ENCODE measurements at regions not wholly inside any gene's neighbourhood (a gene's known extent, or its start where the extent isn't known, plus 50 kb on each side); places are given as distances from the start of the nearest gene placed in this dataset.

GRCh38 chr12:85413266-85413665, 133.2 kb downstream of the ALX1 start:
- Histone ChIP-seq H3K36me3 (ENCODE audit: low read depth) (no peaks in the 10 kb centered on the region), H3K4me3 (no peak overlapping the region), H3K27me3 (replicated peaks; ENCODE audit: insufficient read depth) (peaks cover 15% of the 10 kb centered on the region; the same call in 1 of the 2 replicates), H4K20me1 (ENCODE audit: insufficient read depth) (no peaks in the 10 kb centered on the region), H3K4me1 (ENCODE audit: insufficient read depth) (no peaks in the 10 kb centered on the region), H3K27ac (no peak overlapping the region), H3K4me2 (ENCODE audit: unreplicated experiment) (no peak overlapping the region), H3K9me3 (ENCODE audit: low read depth) (no peaks in the 10 kb centered on the region), H3K9me2 (ENCODE audit: insufficient read depth) (no peaks in the 10 kb centered on the region), H3K9ac (no peak overlapping the region), H3K79me2 (ENCODE audit: insufficient read depth) (no peaks in the 10 kb centered on the region), H3F3A (ENCODE audit: insufficient read depth) (no peaks in the 10 kb centered on the region), H2AFZ (no peak overlapping the region)
- in situ Hi-C loops (cut with MboI), result no loop called here
- peak; percentile 21 for DNase-seq
- TF ChIP-seq EZH2phosphoT487 (IDR thresholded peaks at IDR 0.05; ENCODE audit: insufficient read depth, low read depth) (no peak), EZH2 (IDR thresholded peaks at IDR 0.05; ENCODE audit: insufficient read depth, poor library complexity, severe bottlenecking) (no peak)
- WGBS, 2 experiments (ENCODE audit: low coverage in 1 of 2, low lambda C conversion rate in 2 of 2, missing lambda C conversion rate in 2 of 2), result 21 to 31% methylated on average over 2 of the region's 2 CpGs

DNA sequence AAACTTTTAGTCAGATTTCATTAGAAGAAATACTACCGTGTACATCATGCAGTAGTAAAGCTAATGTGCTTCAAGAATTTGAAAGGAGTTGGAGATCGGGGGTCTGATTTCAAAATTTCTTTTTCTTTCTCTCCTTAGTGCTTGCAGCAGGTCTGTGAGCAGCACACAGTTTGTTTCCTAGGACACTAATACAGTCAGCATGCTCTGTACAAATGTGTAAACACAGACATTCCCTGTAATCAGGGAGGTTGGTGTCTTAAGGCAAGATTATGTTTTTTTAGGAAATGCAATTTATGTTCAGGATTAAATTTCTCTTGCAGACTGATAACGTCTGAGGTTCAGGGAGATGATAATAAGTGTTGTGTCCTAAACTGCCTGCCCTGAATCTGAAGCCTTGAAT, 142.7 kb downstream of the ALX1 start:
- H3K4me2 ChIP-seq (ENCODE audit: unreplicated experiment), result no peak overlapping the region
- no peak overlapping the region for H2AFZ ChIP-seq
- H3K27me3 ChIP-seq (replicated peaks; ENCODE audit: insufficient read depth), result peaks cover 44% of the 10 kb centered on the region
- H3K9ac ChIP-seq, result no peak overlapping the region
- DNase-seq, result no peak
- WGBS, 2 experiments (ENCODE audit: low coverage in 1 of 2, low lambda C conversion rate in 2 of 2, missing lambda C conversion rate in 2 of 2), result 31 to 32% methylated on average over 3 of the region's 3 CpGs
- H3F3A ChIP-seq (ENCODE audit: insufficient read depth), result no peaks in the 10 kb centered on the region
- no peak overlapping the region for H3K27ac ChIP-seq
- no peaks in the 10 kb centered on the region for H4K20me1 ChIP-seq (ENCODE audit: insufficient read depth)
- TF ChIP-seq EZH2 (IDR thresholded peaks at IDR 0.05; ENCODE audit: insufficient read depth, poor library complexity, severe bottlenecking) (no peak), EZH2phosphoT487 (IDR thresholded peaks at IDR 0.05; ENCODE audit: insufficient read depth, low read depth) (no peak)
- H3K4me3 ChIP-seq, result no peak overlapping the region
- no peaks in the 10 kb centered on the region for H3K9me2 ChIP-seq (ENCODE audit: insufficient read depth)
- no peaks in the 10 kb centered on the region for H3K79me2 ChIP-seq (ENCODE audit: insufficient read depth)
- in situ Hi-C loops (cut with MboI), result no loop called here
- H3K4me1 ChIP-seq (ENCODE audit: insufficient read depth), result no peaks in the 10 kb centered on the region
- H3K36me3 ChIP-seq (ENCODE audit: low read depth), result no peaks in the 10 kb centered on the region
- H3K9me3 ChIP-seq (ENCODE audit: low read depth), result no peaks in the 10 kb centered on the region

DNA sequence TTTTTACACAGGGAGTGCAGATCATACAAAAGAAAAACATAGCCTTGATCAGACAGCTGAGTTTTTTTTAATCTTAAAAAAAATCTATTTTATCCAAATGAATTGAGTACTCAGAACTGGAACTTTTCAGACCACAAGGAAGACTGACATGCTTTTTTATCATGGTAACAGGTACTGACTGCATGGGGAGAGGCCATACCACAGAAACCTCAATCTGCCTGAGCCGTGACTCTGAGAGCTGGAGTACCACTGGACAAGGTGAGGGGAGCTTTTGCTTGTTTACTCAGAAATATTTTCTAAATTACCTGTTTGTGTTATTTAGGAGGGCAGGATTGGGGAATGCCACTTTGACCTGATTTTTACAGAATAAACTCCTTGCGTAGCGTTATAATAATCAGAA, 143.9 kb downstream of the ALX1 start:
- Histone ChIP-seq H3F3A (ENCODE audit: insufficient read depth) (no peaks in the 10 kb centered on the region), H3K4me1 (ENCODE audit: insufficient read depth) (no peaks in the 10 kb centered on the region), H3K4me3 (no peak overlapping the region), H3K9ac (no peak overlapping the region), H3K9me2 (ENCODE audit: insufficient read depth) (no peaks in the 10 kb centered on the region), H3K9me3 (ENCODE audit: low read depth) (no peaks in the 10 kb centered on the region), H4K20me1 (ENCODE audit: insufficient read depth) (no peaks in the 10 kb centered on the region), H3K79me2 (ENCODE audit: insufficient read depth) (no peaks in the 10 kb centered on the region), H3K4me2 (ENCODE audit: unreplicated experiment) (no peak overlapping the region), H3K36me3 (ENCODE audit: low read depth) (no peaks in the 10 kb centered on the region), H3K27me3 (replicated peaks; ENCODE audit: insufficient read depth) (peaks cover 44% of the 10 kb centered on the region), H3K27ac (no peak overlapping the region), H2AFZ (no peak overlapping the region)
- in situ Hi-C loops (cut with MboI), result no loop called here
- DNase-seq, result no peak
- TF ChIP-seq EZH2 (IDR thresholded peaks at IDR 0.05; ENCODE audit: insufficient read depth, poor library complexity, severe bottlenecking) (no peak), EZH2phosphoT487 (IDR thresholded peaks at IDR 0.05; ENCODE audit: insufficient read depth, low read depth) (no peak)
- WGBS, 2 experiments (ENCODE audit: low coverage in 1 of 2, low lambda C conversion rate in 2 of 2, missing lambda C conversion rate in 2 of 2), result 73 to 81% methylated on average over 3 of the region's 3 CpGs

DNA sequence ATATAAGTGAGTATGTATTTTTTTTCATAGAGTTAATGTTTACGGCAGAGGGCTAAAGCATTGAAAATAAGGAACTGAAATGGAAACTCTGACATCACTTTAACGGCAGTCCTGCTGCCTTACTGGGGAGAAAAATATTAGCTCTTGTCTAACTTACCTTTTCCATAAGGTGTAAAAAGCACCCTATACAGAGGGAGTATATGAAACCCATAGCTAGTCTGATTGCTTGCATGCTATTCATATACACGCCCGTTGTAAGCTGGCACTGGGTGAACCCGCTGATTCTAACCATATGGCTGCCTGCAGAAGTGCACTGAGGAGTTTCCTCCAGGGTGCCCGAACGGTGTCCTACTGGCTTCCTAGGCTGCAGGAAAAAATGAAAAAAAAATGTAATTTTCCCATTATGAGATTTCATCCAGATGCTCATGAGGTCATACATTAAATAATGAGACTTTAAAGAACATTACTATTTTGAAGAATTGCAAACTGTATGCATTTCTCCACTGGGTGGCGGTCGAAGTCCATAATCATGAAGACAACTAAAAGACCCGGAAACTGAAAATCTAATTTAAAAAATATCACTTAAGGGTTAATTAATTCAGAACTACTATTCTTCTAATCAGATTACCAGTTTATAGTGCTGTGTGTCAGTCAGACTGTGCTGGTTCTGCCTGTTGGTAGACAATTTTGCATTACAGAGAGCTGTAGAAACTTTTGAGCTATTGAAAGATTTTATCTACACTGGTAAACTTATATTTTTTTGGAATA, 144.7 kb downstream of the ALX1 start:
- in situ Hi-C loops (cut with MboI), result no loop called here
- H3K9me2 ChIP-seq (ENCODE audit: insufficient read depth), result no peaks in the 10 kb centered on the region
- H3K79me2 ChIP-seq (ENCODE audit: insufficient read depth), result no peaks in the 10 kb centered on the region
- no peaks in the 10 kb centered on the region for H3K9me3 ChIP-seq (ENCODE audit: low read depth)
- no peak overlapping the region for H2AFZ ChIP-seq
- H4K20me1 ChIP-seq (ENCODE audit: insufficient read depth), result no peaks in the 10 kb centered on the region
- H3K4me1 ChIP-seq (ENCODE audit: insufficient read depth), result no peaks in the 10 kb centered on the region
- no peak overlapping the region for H3K27ac ChIP-seq
- no peaks in the 10 kb centered on the region for H3K36me3 ChIP-seq (ENCODE audit: low read depth)
- H3K9ac ChIP-seq, result no peak overlapping the region
- TF ChIP-seq EZH2 (IDR thresholded peaks at IDR 0.05; ENCODE audit: insufficient read depth, poor library complexity, severe bottlenecking), result no peak
- TF ChIP-seq EZH2phosphoT487 (IDR thresholded peaks at IDR 0.05; ENCODE audit: insufficient read depth, low read depth), result no peak
- peaks cover 44% of the 10 kb centered on the region for H3K27me3 ChIP-seq (replicated peaks; ENCODE audit: insufficient read depth)
- H3F3A ChIP-seq (ENCODE audit: insufficient read depth), result no peaks in the 10 kb centered on the region
- no peak overlapping the region for H3K4me2 ChIP-seq (ENCODE audit: unreplicated experiment)
- 11 to 12% methylated on average over 10 of the region's 10 CpGs for WGBS, 2 experiments (ENCODE audit: low coverage in 1 of 2, low lambda C conversion rate in 2 of 2, missing lambda C conversion rate in 2 of 2)
- peak; percentile 64 for DNase-seq
- H3K4me3 ChIP-seq, result no peak overlapping the region

- no peak overlapping the region for H3K4me3 ChIP-seq
- in situ Hi-C loops (cut with MboI), result no loop called here
Observed at GRCh38 chr12:85425349-85425612, 145.3 kb downstream of the ALX1 start.

More at GRCh38 chr12:85425349-85425612, 145.3 kb downstream of the ALX1 start:
- no peaks in the 10 kb centered on the region for H3K4me1 ChIP-seq (ENCODE audit: insufficient read depth)
- no peaks in the 10 kb centered on the region for H3K9me2 ChIP-seq (ENCODE audit: insufficient read depth)
- no peak overlapping the region for H2AFZ ChIP-seq
- no peak overlapping the region for H3K27ac ChIP-seq
- no peaks in the 10 kb centered on the region for H4K20me1 ChIP-seq (ENCODE audit: insufficient read depth)
- H3K79me2 ChIP-seq (ENCODE audit: insufficient read depth), result no peaks in the 10 kb centered on the region
- H3F3A ChIP-seq (ENCODE audit: insufficient read depth), result no peaks in the 10 kb centered on the region
- no peak for TF ChIP-seq EZH2 (IDR thresholded peaks at IDR 0.05; ENCODE audit: insufficient read depth, poor library complexity, severe bottlenecking)
- TF ChIP-seq EZH2phosphoT487 (IDR thresholded peaks at IDR 0.05; ENCODE audit: insufficient read depth, low read depth), result no peak
- H3K36me3 ChIP-seq (ENCODE audit: low read depth), result no peaks in the 10 kb centered on the region
- no peak overlapping the region for H3K4me2 ChIP-seq (ENCODE audit: unreplicated experiment)
- WGBS, 2 experiments (ENCODE audit: low coverage in 1 of 2, low lambda C conversion rate in 2 of 2, missing lambda C conversion rate in 2 of 2), result 0% methylated on average over 1 of the region's 1 CpG
- no peak overlapping the region for H3K9ac ChIP-seq
- H3K9me3 ChIP-seq (ENCODE audit: low read depth), result no peaks in the 10 kb centered on the region
- H3K27me3 ChIP-seq (replicated peaks; ENCODE audit: insufficient read depth), result peaks cover 44% of the 10 kb centered on the region
- no peak for DNase-seq

Measured in GM23248 (cell line).